Stimulated activated CD8-positive, alpha-beta memory T cell treated with anti-CD3 and anti-CD28 coated beads, Interleukin-4, amount 100 ng/mL, for 48 hours (primary cell): ENCODE measurements at regions not wholly inside any gene's neighbourhood (a gene's known extent, or its start where the extent isn't known, plus 50 kb on each side); places are given as distances from the start of the nearest gene placed in this dataset.

Experiments
- DNase-seq: peaks from one replicate; pipeline ENCODE4 v3.0.0-alpha.2; 2020

DNA sequence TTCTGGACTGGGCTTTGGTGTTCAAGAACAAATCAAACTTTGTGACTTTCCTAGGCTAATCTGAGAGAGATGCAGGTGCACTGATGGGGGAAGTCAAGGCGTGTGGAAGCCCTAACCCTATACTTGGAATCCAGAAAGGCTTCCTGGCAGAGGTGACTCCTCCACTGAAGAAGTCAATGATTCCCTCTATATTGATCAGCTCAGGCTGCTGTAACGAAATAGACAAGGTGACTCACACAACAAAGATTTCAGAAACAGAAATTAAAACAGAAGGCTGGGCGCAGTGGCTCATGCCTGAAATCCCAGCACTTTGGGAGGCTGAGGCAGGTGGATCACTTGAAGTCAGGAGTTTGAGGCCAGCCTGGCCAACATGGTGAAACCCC is 69.6 kb upstream of the GGTA1 start:
- DNase-seq: no peak

DNA sequence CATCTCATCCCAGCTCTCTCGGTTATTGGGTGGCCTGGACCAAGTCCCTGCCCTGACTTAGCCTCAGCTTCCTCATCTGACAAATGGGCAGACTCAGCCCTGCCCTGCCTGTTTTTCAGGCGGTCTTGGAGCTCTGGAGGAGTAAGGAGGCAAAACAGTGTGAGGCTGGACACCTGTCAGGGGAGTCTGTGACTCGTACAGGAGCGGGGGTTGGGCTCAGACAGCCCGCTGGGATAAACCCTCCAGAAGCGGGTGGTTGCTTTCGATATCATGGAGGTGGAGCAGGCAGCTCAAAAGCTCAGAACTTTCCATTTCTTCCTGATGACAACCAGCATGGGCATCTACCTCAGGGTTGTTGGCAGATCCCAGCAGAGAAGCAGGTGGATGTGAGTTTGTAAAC is 72.9 kb upstream of the GGTA1 start:
- no peak for DNase-seq

GRCh38 chr9:121573717-121574485 is 74.3 kb upstream of the GGTA1 start:
- DNase-seq: no peak

DNA sequence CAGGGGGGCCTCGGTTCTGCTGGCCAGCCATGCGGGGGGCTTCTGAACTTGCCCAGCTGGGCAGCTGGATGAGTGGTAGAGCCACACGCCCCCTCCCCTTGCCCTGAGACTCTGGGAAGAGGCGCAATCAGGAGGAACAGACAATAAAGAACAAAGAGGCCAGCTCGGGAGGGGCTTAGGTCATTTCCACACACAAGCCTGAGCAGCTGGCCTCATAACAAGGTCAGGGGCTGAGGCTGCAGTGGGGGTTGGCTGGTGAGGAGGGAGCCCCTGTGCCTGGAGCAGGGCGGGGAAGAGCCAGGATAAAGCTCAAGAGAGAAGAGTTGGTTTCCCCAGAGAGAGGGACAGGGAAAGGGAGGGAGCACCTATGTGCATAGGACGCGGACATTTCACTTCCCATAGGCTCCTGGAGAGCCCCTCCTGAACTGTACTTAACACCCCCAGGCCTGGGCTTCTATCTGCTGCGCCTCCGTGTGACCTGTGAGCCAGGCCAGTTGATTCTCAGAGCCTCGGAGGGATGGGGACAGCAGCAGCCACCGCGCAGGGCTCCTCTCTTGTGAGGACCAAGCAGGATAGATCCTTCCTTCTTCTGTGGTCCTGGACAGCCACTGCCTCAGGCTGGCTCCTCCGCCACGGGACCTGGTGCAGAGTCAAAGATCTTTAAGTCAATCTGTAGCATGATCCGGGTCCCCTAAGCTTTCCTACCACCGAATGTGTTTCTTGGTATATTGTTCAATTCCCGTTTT is 75.3 kb upstream of the GGTA1 start:
- no peak for DNase-seq

DNA sequence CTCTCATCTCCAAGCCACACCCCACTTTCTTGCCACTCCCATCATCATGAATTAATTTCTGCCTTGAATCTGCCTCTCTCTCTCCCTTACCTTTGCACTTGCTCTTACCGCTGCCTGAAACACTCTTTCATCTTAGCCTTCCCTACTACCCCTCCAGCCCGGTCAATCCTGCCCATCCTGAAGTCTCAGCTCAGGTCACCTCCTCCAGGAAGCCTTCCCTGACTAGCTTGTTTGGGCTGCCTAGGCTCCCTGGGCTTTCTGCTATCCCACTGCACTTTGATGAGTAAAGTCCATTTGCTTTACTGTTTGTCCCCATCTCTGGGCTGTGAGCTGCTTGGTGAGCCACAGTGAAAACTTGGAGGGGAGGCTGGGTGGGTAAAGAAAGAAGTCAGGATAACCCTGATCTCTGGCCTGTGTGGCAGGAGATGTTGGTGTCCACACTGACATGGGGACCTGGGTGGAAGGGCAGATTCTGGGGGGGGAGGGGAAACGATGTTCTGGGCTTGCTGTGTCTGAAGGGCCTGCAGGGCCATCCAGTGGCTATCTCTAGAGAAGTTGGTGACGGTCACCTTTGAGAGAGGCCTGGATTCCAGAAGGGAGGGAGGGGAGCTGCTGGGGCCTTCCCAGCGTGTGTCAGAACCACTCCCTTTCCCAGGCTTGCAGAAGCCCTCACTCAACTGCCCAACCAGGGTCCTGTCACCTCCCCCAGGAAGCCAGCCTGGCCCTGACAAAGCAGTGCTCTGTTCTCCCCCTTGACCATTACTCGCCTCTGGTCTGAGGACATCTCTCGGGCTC is 75.0 kb upstream of the DAB2IP start:
- no peak for DNase-seq

GRCh38 chr9:121577166-121577565 is 74.3 kb upstream of the DAB2IP start:
- DNase-seq: no peak

GRCh38 chr9:121577572-121577971 is 73.9 kb upstream of the DAB2IP start:
- DNase-seq: no peak

DNA sequence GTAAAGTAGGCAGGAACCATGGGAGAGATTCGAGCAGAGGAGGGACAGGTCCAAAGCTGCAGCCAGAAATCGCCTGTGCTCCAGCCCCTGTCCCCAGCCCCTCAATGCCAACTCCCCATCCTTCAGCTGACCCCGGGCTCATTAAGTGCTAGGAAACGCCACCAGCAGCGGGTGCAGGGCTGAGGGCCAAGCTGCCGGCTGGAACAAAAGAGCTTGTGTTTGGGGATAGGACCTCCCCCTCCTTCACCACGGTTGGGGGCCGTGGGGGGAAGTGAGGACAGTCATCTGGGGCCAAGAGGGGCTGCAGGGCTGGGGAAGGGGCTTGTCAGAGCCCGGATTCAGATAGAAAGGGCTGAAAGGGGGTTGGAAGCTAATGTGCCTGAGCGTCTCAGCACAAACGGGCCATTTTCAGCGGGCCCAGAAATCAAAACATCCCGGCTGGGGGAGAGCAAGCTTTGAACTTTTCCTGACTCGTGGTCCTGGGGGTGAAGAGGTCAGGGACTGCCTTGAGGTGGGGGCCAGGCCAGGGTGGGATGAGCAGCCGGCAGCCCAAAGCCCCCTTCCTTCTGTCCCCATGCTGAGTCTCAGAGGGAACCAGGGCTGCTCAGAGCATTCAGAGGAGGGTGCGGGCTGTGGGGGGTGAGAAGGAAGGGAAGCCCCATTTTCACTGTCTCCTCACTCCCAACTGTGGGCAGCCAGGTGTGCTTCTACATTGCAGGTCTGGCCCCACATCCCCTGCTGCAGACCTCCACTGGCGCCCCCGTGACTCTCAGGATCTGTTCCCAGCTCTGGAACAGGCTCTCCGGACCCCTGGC is 69.4 kb upstream of the DAB2IP start:
- DNase-seq: no peak

DNA sequence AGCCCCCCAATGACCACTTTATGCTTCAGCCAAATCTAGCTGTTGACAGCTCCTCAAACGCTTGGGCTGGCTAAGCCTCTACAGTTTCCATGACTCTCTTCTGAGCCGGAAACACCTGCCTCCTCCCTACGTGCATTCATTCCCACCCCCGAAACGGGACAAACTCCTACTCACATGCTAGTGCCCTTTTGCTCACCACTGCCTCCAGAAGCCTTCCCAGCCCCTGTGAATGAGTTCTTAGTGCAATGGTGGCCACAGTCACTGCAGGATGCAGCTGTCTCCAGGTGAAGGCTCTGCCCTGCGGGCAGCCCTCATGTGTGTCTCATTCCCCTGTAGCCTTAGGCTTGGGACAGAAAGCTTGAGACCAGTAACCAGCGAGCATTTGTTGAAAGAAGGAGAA is 68.8 kb upstream of the DAB2IP start:
- no peak for DNase-seq

DNA sequence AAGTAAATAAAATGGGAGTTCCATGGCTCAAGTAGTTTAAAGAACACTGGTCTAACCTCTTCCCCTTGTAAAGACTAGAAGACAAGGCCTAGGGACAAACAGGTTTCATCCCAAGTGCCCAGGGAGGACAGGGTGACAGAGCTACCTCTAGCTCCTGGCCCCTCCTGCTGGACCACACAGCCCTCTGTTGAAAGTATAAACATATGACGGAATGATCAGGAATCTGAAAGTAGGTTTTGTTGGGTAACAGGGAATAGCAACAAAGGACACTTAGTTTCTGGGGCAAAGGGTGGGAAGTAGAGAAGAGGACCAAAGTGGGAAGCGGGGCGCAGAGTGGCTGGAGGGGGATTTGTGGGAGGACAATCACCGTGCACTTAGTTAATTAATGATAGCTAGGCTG is 67.0 kb upstream of the DAB2IP start:
- DNase-seq: no peak

GRCh38 chr9:121587863-121588262 is 63.6 kb upstream of the DAB2IP start:
- DNase-seq: no peak

- DNase-seq: no peak
These were observed 61.4 kb upstream of the DAB2IP start for GRCh38 chr9:121589986-121590385.

- DNase-seq: no peak
These were observed 59.2 kb upstream of the DAB2IP start for GRCh38 chr9:121592265-121592664.

DNA sequence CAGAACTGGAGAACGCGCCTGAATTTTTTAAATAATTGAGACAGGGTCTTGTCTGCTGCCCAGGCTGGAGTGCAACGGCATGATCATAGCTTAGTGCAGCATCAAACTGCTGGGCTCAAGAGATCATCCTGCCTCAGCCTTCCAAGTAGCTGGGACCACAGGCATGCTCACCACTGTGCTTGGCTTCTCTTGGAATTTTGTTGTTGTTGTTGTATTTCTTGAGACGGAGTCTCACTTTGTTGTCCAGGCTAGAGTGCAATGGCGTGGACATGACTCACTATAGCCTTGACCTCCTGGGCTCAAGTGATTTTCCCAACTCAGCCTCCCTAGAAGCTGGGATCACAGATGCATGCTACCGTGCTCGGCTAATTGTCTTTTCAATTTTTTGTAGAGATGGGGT is 58.4 kb upstream of the DAB2IP start:
- DNase-seq: no peak

DNA sequence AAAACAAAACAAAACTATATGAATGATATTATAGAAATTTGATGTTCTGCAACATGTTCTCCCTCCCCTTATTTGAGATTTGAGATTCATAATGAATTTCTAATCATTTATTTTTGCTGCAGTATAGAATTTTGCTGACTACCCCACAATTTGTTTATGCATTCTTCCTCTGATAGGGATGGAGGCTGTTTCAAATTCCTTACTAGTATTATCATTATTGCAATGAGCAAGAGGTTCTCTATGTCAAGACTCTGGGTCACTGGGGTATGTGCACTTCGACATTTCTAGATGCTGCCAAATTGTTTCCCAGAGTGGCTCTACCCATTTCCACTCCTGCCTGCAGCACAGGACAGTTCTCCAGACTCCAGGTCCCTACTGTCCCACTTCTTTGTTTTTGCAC is 54.9 kb upstream of the DAB2IP start:
- no peak for DNase-seq

GRCh38 chr9:121597698-121598166 is 53.7 kb upstream of the DAB2IP start:
- DNase-seq: no peak

DNA sequence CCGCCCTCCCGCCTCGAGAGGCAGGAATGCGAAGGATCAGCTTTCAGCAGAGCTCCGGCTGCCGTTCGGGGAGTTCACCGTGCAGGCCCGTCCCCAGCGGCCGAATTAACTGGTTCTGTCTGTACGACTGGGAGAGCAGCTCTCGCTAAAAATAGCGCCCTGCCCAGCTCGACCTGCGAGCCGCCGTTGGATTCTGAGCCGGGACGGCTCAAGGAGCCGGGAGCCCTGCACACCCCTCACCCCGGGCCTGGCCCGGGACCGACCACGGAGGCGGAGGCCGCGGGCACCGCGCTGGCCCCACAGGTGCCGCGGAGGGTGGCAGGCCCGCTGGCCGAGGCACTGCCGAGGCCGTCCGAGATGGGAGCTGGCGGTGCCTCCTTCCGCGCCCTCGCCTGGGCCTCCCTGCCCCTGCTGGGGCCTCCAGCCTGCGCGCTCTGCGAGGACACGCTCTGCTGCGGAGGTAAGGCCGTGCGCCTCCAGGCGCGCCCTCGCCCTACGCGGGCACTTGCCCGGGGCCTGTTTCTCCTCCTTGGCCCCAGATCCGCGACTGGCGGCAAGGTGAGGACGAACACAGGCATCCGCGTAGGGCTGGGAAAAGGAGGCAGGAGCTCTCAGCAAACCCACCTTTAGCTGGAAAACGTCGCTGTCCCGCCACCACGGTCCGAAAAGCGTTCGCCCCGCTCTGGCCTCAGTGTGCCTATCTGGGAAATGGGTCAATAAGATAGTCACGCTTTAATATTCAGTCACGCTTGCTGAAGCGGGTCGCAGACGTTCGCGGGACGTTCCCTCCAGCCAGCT is 53.1 kb upstream of the DAB2IP start:
- DNase-seq: no peak

- DNase-seq: no peak
These were observed 52.2 kb upstream of the DAB2IP start for GRCh38 chr9:121598965-121599871.

DNA sequence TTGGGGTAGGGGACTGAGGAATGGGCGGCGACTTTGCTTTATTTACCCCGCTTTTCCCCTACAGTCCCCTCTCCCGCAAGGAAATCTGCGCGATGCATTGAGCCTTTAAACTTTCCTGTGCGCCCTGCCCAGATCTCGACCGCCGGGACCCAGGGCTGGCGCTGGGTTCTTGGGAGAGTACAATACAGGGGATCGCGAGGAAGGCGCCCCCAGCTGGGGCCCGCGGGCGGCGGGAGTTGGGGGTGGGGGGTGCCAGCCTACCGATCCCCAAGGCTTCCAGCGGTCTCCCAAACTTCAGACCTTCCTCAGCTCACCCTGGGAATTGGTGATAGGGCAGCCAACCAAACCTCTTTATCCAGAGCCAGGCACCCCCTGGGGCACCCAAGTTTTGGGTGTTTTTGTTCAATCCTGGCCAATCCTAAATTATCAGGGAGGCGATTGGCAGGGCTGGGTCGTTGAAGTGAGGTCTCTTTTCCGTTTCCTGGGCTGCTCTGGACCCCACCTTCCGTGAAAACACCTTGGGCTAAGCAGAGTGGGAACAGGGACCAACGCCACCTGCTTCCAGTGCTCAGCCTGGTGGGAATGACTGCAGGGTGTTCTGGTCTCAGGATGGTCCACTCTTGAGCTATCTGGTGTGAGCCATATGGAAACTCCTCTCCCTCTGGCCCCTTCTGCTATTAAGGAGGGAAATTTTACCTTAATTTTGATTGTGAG is 51.4 kb upstream of the DAB2IP start:
- no peak for DNase-seq

DNA sequence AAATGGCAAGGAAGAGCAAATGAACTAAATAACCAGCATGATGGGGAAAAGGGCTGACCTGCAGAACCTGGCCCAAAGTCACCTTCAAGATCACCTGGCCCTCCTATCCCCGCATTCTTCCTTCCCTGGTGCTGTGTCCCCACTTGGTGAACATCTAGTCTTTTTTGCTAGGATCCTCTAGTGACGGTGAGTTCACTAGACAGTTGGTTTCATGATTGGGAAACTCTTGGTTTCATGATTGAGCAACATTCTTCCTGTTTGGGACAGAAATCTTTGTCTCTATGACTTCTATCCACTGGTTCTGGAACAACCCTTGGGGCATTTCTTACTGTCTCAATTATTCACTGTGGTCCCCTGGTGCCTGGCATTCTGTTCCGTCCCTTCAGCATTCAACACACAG is 50.2 kb upstream of the DAB2IP start:
- DNase-seq: no peak
